ENCODE measurements at regions not wholly inside any gene's neighbourhood (a gene's known extent, or its start where the extent isn't known, plus 50 kb on each side); places are given as distances from the start of the nearest gene placed in this dataset.

DNA sequence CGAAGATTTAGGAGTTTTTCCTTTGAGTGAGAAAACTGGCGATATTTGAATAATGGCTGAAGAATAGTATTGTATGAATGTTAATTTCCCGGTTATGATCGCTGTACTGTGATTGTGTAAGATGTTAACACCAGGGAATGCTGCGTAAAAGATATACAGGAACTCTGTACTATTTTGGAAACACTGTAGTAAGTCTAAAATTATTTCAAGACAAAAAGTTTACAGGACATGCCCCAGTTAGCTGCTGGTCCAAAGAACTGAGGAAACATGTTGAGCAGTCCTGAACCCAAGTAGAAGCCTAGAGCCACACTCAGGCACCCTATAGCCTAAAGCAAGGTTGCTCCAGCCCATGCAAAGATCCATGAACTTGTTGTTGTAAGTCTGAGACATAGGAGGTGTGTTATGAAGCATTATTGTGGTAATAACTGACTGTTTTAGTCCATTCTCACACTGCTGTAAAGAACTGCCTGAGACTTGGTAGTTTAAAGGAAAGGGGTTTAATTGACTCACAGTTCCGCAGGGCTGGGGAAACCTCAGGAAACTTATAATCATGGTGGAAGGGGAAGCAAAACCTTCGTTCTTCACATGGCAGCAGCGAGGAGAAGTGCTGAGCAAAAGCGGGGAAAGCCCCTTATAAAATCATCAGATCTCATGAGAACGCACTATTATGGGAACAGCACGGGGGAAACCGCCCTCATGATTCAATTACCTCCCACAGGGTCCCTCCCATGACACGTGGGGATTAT is 99.8 kb upstream of the RESF1 start:
- in situ Hi-C loops (cut with MboI; ENCODE audit: low pct_unique_long_range_greater_than_20kb in 2 of 9, low sequenced_read_pairs in 9 of 9, unreplicated experiment in 9 of 9), result no loop called here
- Histone ChIP-seq H3K27ac (no peak overlapping the region), H3K4me1 (replicated peaks in 1 of 2) (no peaks in the 10 kb centered on the region), H3K4me3 (no peak overlapping the region)
- WGBS, 10 experiments, result 44 to 100% (median 88%) methylated on average over 2 to 9 of the region's 13 CpGs
- ATAC-seq (replicated peaks in 6 of 8), result peak in 2 of 8 experiments; percentile 16 to 51

DNA sequence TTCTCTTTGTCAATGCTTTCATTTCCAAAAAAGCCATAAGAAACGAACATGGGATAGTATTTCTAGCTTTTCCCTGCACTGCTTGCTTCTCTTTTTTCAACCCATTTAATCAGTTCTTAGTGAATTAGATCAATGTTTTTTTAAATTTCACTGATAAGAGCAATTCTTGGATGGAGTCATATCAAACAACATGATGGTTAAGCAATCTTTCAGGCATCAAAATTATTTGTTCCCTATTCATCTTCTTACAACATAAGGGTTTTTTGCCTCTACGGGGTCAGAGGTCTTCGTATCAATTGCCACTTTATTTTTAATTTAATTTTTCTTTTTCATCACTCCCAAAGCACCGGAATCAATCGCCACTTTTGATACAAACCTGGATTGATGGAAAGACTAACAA is 103.8 kb upstream of the RESF1 start:
- no peak overlapping the region for H3K4me3 ChIP-seq
- in situ Hi-C loops (cut with MboI; ENCODE audit: low pct_unique_long_range_greater_than_20kb in 2 of 9, low sequenced_read_pairs in 9 of 9, unreplicated experiment in 9 of 9), result no loop called here
- no peak overlapping the region for H3K27ac ChIP-seq
- no peaks in the 10 kb centered on the region for H3K4me1 ChIP-seq (replicated peaks in 1 of 2)
- ATAC-seq (replicated peaks in 6 of 8), result no peak
- 17 to 88% (median 51%) methylated on average over 2 to 5 of the region's 5 CpGs; no CpG with 5 or more reads in 1 of the 10 experiments for WGBS, 10 experiments

DNA sequence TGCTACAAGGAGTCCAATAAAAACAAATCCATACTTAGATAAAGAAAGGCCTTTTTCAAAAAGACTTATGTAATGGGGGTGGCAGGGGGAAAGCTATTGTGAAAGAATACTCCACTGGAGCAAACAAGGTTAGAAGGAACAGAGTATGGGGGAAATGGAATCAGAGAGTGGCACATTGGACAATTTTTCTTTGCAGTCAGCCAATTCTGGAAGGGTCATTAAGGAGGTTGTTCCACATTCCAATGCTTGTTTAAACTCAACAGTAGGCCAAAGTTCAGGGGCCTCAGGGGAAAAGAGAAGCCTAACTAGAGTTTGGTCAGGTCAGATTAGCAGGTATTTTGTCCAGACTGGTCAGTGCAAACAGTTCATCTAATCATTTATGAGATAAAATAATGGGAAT is 105.2 kb upstream of the RESF1 start:
- no peak for ATAC-seq (replicated peaks in 6 of 8)
- Histone ChIP-seq H3K27ac (no peak overlapping the region), H3K4me1 (replicated peaks in 1 of 2) (no peaks in the 10 kb centered on the region), H3K4me3 (no peak overlapping the region)
- in situ Hi-C loops (cut with MboI; ENCODE audit: low pct_unique_long_range_greater_than_20kb in 2 of 9, low sequenced_read_pairs in 9 of 9, unreplicated experiment in 9 of 9), result no loop called here

DNA sequence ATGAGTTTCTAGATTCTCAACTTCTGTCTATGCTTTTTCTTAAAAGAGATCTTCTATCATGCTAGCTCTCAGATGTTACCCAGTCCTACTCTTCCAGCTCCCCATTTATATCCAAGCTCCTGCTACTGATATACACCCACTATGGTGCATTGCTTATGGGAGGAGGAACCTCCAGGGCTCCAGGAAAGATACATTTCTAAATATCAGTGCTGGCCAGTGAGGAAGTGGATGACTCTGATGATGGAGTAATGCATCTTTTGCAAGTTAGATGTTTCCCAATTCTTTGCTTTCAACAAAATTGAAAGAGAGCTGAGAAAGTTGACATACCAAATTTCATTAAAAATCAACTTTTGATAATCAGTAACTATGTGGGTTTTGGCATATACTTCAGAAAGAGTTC is 105.7 kb upstream of the RESF1 start:
- Histone ChIP-seq H3K27ac (no peak overlapping the region), H3K4me1 (replicated peaks in 1 of 2) (no peaks in the 10 kb centered on the region), H3K4me3 (no peak overlapping the region)
- in situ Hi-C loops (cut with MboI; ENCODE audit: low pct_unique_long_range_greater_than_20kb in 2 of 9, low sequenced_read_pairs in 9 of 9, unreplicated experiment in 9 of 9), result no loop called here
- ATAC-seq (replicated peaks in 6 of 8), result no peak

DNA sequence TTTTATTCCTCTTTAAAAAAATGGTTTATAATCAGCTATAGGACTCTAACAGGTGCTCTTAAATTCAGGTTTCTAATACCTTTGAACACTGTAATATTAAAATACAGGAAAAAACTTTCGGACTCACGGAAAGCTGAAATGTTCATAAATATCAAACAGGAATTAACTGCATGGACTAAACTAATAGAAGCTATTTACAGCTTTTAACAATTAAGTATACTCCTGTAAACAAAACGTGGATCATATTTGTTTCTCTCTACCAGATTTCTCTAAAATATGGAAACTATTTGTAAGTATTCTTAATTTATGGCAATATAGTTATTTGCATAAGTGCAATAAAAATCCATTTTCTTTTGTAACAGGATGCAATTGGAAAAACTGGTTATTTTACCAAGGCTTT is 108.9 kb upstream of the RESF1 start:
- H3K4me3 ChIP-seq, result no peak overlapping the region
- H3K27ac ChIP-seq, result no peak overlapping the region
- no peak for ATAC-seq (replicated peaks in 6 of 8)
- H3K4me1 ChIP-seq (replicated peaks in 1 of 2), result no peaks in the 10 kb centered on the region
- WGBS, 10 experiments, result 0 to 100% (median 59%) methylated on average over 1 to 3 of the region's 3 CpGs
- in situ Hi-C loops (cut with MboI; ENCODE audit: low pct_unique_long_range_greater_than_20kb in 2 of 9, low sequenced_read_pairs in 9 of 9, unreplicated experiment in 9 of 9), result no loop called here

DNA sequence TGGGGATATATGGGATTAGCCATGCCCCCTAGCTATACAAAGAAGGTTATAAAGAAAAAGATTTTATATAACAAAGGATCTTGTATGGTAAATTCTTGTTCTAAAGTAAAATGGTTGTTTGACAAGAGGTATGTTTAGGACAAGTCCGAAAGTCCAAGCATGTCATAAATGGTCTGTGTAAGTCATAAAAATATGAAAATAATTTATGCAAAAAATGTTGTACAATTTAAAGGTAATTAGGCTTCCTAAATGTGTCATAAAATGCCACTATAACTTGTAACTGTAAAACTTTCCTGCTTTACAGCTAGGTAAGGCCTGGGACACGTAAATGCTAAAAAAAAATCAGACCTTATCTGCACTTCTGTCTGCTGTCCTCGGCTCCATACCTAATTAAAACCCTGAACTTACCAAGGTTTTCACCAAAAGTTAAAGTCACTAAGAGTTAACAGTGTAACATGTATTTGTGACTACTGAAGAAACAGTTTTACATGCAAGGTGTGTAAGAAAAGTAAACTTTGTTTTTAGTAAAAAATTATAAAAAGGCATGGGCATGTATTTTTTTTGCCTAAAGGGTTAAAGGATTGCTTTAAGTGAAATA is 110.0 kb upstream of the RESF1 start:
- in situ Hi-C loops (cut with MboI; ENCODE audit: low pct_unique_long_range_greater_than_20kb in 2 of 9, low sequenced_read_pairs in 9 of 9, unreplicated experiment in 9 of 9), result loop anchor here in 1 of 9 experiments (25.0 kb wide), 1 partner anchor 88 kb away; no protein-coding TSS in a partner anchor
- Histone ChIP-seq H3K4me3 (no peak overlapping the region), H3K27ac (no peak overlapping the region), H3K4me1 (replicated peaks in 1 of 2) (no peaks in the 10 kb centered on the region)
- WGBS, 10 experiments, result 0 to 86% (median 41%) methylated on average over 1 to 3 of the region's 3 CpGs; no CpG with 5 or more reads in 1 of the 10 experiments
- ATAC-seq (replicated peaks in 6 of 8), result no peak

DNA sequence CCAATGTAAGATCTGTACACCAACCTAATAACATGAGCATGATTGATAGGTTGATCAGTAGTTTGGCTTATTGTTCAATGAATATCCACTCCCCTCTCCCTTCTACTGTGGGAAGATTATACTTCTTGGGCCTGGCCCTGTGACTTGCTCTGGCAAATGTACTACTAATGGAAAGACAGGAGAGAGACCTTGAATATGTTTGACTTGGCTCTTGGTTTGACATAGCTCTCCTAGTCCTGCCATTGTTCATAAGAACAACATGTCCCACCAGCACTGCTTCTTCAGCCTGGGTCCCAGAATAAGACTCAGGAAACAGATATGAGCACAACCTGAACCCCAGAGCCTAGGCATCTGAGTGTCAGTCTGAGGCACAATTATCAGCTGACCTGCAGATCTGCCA is 112.8 kb upstream of the RESF1 start:
- no peak overlapping the region for H3K27ac ChIP-seq
- in situ Hi-C loops (cut with MboI; ENCODE audit: low pct_unique_long_range_greater_than_20kb in 2 of 9, low sequenced_read_pairs in 9 of 9, unreplicated experiment in 9 of 9), result loop anchor here in 1 of 9 experiments (25.0 kb wide), 1 partner anchor 91 kb away; no protein-coding TSS in a partner anchor
- no peak overlapping the region for H3K4me3 ChIP-seq
- ATAC-seq (replicated peaks in 6 of 8), result no peak
- no peaks in the 10 kb centered on the region for H3K4me1 ChIP-seq (replicated peaks in 1 of 2)

DNA sequence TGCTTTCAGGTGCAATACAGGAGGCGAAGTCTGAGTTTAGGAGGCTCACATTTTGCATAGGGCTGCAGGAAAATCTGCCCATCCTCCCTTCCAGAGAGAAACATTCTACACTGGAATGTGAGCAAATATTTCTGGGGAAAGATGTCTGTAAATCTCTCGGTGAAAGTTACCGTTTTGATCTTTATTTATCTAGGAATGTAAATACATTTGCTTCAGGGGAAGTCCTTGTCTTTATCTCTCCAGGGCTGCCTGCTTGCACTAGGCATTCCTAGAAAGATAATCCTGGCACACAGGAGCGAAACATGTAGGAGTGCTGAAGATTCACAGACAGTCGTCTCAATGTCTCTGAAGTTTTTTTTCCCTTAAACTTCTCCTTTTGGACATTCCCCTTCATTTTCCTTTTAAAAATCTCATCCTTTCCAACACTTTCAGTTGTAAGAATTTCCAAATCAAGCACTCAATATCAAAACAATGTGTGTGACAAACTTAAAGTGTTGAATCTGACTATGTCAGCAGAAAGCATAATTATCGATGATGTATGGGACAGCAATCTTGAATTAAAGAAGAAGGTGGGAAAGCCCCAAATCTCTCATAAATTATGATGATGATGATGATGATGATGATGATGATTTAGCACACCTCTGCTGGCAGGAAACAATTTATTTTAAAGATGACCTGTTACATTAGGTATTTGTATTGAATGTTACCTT is 113.4 kb upstream of the RESF1 start:
- in situ Hi-C loops (cut with MboI; ENCODE audit: low pct_unique_long_range_greater_than_20kb in 2 of 9, low sequenced_read_pairs in 9 of 9, unreplicated experiment in 9 of 9), result loop anchor here in 1 of 9 experiments (25.0 kb wide), 1 partner anchor 92 kb away; no protein-coding TSS in a partner anchor
- H3K27ac ChIP-seq, result no peak overlapping the region
- no peak for ATAC-seq (replicated peaks in 6 of 8)
- 13 to 98% (median 80%) methylated on average over 2 to 6 of the region's 6 CpGs; no CpG with 5 or more reads in 1 of the 10 experiments for WGBS, 10 experiments
- H3K4me3 ChIP-seq, result no peak overlapping the region
- no peaks in the 10 kb centered on the region for H3K4me1 ChIP-seq (replicated peaks in 1 of 2)

DNA sequence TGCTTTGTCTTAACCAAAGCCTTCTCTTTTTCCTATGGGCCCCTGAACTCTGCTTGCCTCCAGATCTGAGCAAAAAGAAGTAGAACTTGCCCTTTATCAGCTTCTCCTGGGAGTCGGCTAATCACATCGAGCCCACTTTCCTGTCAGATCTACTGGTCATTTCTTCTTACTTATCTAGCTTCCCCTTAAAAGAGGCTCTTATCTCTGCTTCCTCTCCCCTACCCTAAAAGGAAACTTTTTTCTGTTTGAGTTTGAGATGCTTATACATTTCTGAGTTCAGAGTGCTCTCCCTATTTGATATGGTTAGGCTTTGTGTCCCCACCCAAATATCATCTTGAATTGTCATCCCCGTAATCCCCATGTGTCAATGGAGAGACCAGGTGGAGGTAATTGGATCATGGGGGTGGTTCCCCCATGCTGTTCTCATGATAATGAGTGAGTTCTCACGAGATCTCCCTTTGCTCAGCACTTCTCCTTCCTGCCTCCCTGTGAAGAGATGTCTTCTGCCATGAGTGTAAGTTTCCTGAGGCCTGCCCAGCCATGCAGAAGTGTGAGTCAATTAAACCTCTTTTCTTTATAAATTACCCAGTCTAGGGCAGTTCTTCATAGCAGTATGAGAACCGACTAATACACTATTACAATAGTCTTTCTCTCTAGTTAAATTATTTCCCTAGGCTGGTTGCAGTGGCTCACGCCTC is 114.7 kb upstream of the AMN1 start:
- no peak for ATAC-seq (replicated peaks in 6 of 8)
- no peaks in the 10 kb centered on the region for H3K4me1 ChIP-seq (replicated peaks in 1 of 2)
- H3K4me3 ChIP-seq, result no peak overlapping the region
- whole genome bisulfite sequencing, 10 experiments, result 0 to 94% (median 50%) methylated on average over 1 to 5 of the region's 6 CpGs; no CpG with 5 or more reads in 3 of the 10 experiments
- in situ Hi-C loops (cut with MboI; ENCODE audit: low pct_unique_long_range_greater_than_20kb in 2 of 9, low sequenced_read_pairs in 9 of 9, unreplicated experiment in 9 of 9), result loop anchor here in 1 of 9 experiments (25.0 kb wide), 1 partner anchor 94 kb away; no protein-coding TSS in a partner anchor
- H3K27ac ChIP-seq, result no peak overlapping the region

DNA sequence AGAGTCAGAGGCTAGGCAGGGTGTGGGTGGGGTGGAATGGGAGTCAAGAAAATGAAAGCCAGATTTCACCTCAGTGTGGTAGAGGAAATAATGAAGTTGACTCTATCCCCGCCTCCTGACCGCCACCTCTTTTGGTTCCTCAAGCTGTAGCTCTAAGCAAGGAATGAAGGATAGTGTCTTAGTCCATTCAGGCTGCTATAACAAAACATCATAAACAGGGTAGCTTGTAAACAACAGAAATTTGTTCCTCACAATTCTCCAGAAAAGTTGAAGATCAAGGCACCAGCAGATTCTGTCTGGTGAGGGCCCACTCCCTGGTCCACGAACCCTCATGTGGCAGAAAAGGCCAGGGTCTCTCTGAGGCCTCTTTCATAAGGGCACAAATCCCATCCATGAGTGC is 109.1 kb upstream of the AMN1 start:
- WGBS, 10 experiments, result 50 to 100% (median 89%) methylated on average over 1 to 3 of the region's 3 CpGs; no CpG with 5 or more reads in 4 of the 10 experiments
- no peak for ATAC-seq (replicated peaks in 6 of 8)
- Histone ChIP-seq H3K4me3 (no peak overlapping the region), H3K27ac (no peak overlapping the region), H3K4me1 (replicated peaks in 1 of 2) (no peaks in the 10 kb centered on the region)
- in situ Hi-C loops (cut with MboI; ENCODE audit: low pct_unique_long_range_greater_than_20kb in 2 of 9, low sequenced_read_pairs in 9 of 9, unreplicated experiment in 9 of 9), result loop anchor here in 1 of 9 experiments (25.0 kb wide), 1 partner anchor 99 kb away; no protein-coding TSS in a partner anchor

DNA sequence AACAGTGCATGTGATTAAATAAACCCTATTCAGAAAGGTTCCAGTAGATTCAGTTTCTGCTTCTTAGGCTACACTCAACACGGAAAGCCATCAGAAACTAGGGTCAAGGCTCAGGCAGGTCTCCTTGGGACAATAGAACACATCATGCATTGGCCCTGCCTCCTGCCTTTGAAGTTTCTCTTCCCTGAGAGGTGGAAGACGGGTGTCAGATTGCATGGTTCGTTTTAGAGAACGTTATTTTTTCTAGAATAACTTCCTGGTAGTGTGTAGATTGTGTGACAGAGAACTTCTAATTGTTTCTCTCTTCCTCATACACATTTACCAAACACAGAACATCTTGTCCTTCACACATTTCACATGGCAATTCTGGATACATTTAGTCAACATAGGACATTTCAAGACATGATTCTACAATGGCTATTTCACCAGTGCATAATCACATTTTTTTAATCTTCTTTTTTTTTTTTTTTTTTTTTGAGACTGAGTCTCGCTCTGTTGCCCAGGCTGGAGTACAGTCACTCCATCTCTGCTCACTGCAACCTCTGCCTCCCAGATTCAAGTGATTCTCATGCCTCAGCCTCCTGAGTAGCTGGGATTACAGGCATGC is 106.6 kb upstream of the AMN1 start:
- Histone ChIP-seq H3K27ac (no peak overlapping the region), H3K4me3 (no peak overlapping the region), H3K4me1 (replicated peaks in 1 of 2) (no peaks in the 10 kb centered on the region)
- no peak for ATAC-seq (replicated peaks in 6 of 8)
- in situ Hi-C loops (cut with MboI; ENCODE audit: low pct_unique_long_range_greater_than_20kb in 2 of 9, low sequenced_read_pairs in 9 of 9, unreplicated experiment in 9 of 9), result loop anchor here in 1 of 9 experiments (25.0 kb wide), 1 partner anchor 102 kb away; no protein-coding TSS in a partner anchor
- 7 to 100% (median 40%) methylated on average over 1 to 5 of the region's 5 CpGs; no CpG with 5 or more reads in 1 of the 10 experiments for WGBS, 10 experiments

DNA sequence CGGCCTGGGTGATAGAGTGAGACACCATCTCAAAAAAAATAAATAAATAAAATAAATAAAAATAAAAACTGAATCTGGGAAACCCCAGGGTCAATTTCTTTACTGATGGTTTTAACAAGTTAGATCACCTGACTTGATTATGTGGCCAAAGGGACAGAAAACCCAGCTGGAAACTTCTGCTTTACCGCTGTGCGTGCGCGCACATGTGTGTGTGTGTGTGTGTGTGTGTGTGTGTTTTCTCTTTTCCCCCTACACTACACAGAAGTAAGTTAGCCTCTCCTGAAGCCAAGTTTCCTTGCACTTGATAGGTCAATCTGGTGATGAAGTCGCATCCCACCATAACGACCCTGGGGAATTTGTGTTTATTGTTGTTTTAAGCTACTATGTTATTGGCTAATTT is 105.3 kb upstream of the AMN1 start:
- Histone ChIP-seq H3K4me3 (no peak overlapping the region), H3K27ac (no peak overlapping the region), H3K4me1 (replicated peaks in 1 of 2) (no peaks in the 10 kb centered on the region)
- WGBS, 10 experiments, result 10 to 100% (median 81%) methylated on average over 2 to 7 of the region's 7 CpGs; no CpG with 5 or more reads in 2 of the 10 experiments
- no peak for ATAC-seq (replicated peaks in 6 of 8)
- in situ Hi-C loops (cut with MboI; ENCODE audit: low pct_unique_long_range_greater_than_20kb in 2 of 9, low sequenced_read_pairs in 9 of 9, unreplicated experiment in 9 of 9), result loop anchor here in 1 of 9 experiments (25.0 kb wide), 1 partner anchor 103 kb away; no protein-coding TSS in a partner anchor

All from motor neuron (in vitro differentiated cells).